WTC11 (cell line): ENCODE measurements at regions not wholly inside any gene's neighbourhood (a gene's known extent, or its start where the extent isn't known, plus 50 kb on each side); places are given as distances from the start of the nearest gene placed in this dataset.

Experiments used
- ATAC-seq: fragments of 200-7000 bp; cut with Tn5 transposase; 2 replicates; pipeline ENCODE4 v1.10.0; 2021; ENCODE audit warnings: mild to moderate bottlenecking, moderate library complexity
- CTCF ChIA-PET: fragments of 300-600 bp; sonication (Branson Sonifier 250); formaldehyde crosslinking; loops from one replicate; lab custom pipeline; 2021; ENCODE audit warnings: antibody characterized with exemption; lab: Charles Lee
- POLR2A ChIA-PET: fragments of 350-600 bp; sonication (Branson Sonifier 250); formaldehyde crosslinking; loops from one replicate; lab custom pipeline; 2021; ENCODE audit warnings: antibody characterized with exemption; lab: Charles Lee
- DNase-seq: peaks from one replicate; pipeline ENCODE4 v3.0.0; 2021; ENCODE audit warnings: low spot score
- H3K27ac Mint-ChIP-seq: 2 replicates; pipeline ENCODE4 v1.8.0; 2021; ENCODE audit warnings: mixed read lengths
- H3K27me3 Mint-ChIP-seq: 2 replicates; pipeline ENCODE4 v1.8.0; 2021; ENCODE audit warnings: low read depth, mild to moderate bottlenecking, moderate library complexity, mixed read lengths
- H3K36me3 Mint-ChIP-seq: 2 replicates; pipeline ENCODE4 v1.8.0; 2021; ENCODE audit warnings: mixed read lengths
- H3K4me1 Mint-ChIP-seq: 2 replicates; pipeline ENCODE4 v1.8.0; 2022; ENCODE audit warnings: mixed read lengths
- H3K4me3 Mint-ChIP-seq: 2 replicates; pipeline ENCODE4 v1.8.0; 2021; ENCODE audit warnings: mild to moderate bottlenecking, moderate library complexity, mixed read lengths
- H3K9me3 Mint-ChIP-seq: 2 replicates; pipeline ENCODE4 v1.8.0; 2021; ENCODE audit warnings: mixed read lengths
- AR ChIP-seq: fragments of 250-450 bp; sonication (Bioruptor Pico); IDR thresholded peaks from 2 replicates; pipeline ENCODE4 v1.9.0; 2021; ENCODE audit warnings: mild to moderate bottlenecking
- CDX4 ChIP-seq: fragments of 250-450 bp; sonication (Bioruptor Pico); IDR thresholded peaks from 2 replicates; pipeline ENCODE4 v1.9.0; 2021; ENCODE audit warnings: moderate library complexity, mild to moderate bottlenecking, inconsistent platforms, borderline replicate concordance
- E2F5 ChIP-seq: sonication (generic); formaldehyde crosslinking; IDR thresholded peaks from 2 replicates; pipeline ENCODE4 v1.8.1; 2022; ENCODE audit warnings: mild to moderate bottlenecking, moderate library complexity, missing genetic modification reagents
- FOXP1 ChIP-seq: sonication (generic); formaldehyde crosslinking; IDR thresholded peaks from 2 replicates; pipeline ENCODE4 v1.8.0; 2022; ENCODE audit warnings: missing genetic modification reagents, mild to moderate bottlenecking, moderate library complexity, borderline replicate concordance
- KAT7 ChIP-seq: sonication (generic); formaldehyde crosslinking; IDR thresholded peaks from 2 replicates; pipeline ENCODE4 v1.8.1; 2023; ENCODE audit warnings: missing genetic modification reagents, mild to moderate bottlenecking, borderline replicate concordance
- NR2C2 ChIP-seq: sonication (generic); formaldehyde crosslinking; IDR thresholded peaks from 2 replicates; pipeline ENCODE4 v1.8.0; 2022; ENCODE audit warnings: mild to moderate bottlenecking, missing genetic modification reagents
- OVOL2 ChIP-seq: fragments of 250-450 bp; sonication (Bioruptor Pico); IDR thresholded peaks from 2 replicates; pipeline ENCODE4 v1.9.0; 2021; ENCODE audit warnings: mild to moderate bottlenecking, borderline replicate concordance
- PREB ChIP-seq: sonication (generic); formaldehyde crosslinking; IDR thresholded peaks from 2 replicates; pipeline ENCODE4 v1.8.1; 2022; ENCODE audit warnings: mild to moderate bottlenecking, missing genetic modification reagents, moderate library complexity, borderline replicate concordance
- ZNF423 ChIP-seq: fragments of 250-450 bp; sonication (Bioruptor Pico); IDR thresholded peaks from 2 replicates; pipeline ENCODE4 v2.1.2; 2022; ENCODE audit warnings: mild to moderate bottlenecking, moderate library complexity
- ZNF671 ChIP-seq: fragments of 250-450 bp; sonication (Bioruptor Pico); IDR thresholded peaks from 2 replicates; pipeline ENCODE4 v1.8.0; 2021; ENCODE audit warnings: mild to moderate bottlenecking
- TF ChIP-seq, protein P1 (sequence below): sonication (generic); formaldehyde crosslinking; IDR thresholded peaks from 2 replicates; pipeline ENCODE4 v1.8.0; 2023; ENCODE audit warnings: missing genetic modification reagents, mild to moderate bottlenecking, borderline replicate concordance
- TF ChIP-seq, protein P2 (sequence below): sonication (generic); formaldehyde crosslinking; IDR thresholded peaks from 2 replicates; pipeline ENCODE4 v1.8.1; 2023; ENCODE audit warnings: mild to moderate bottlenecking, missing genetic modification reagents, moderate library complexity
- TF ChIP-seq, protein P3 (sequence below): sonication (generic); formaldehyde crosslinking; IDR thresholded peaks from 2 replicates; pipeline ENCODE4 v1.8.0; 2022; ENCODE audit warnings: mild to moderate bottlenecking, missing genetic modification reagents
- TF ChIP-seq, protein P4 (sequence below): sonication (generic); formaldehyde crosslinking; IDR thresholded peaks from 2 replicates; pipeline ENCODE4 v1.8.1; 2023; ENCODE audit warnings: mild to moderate bottlenecking, missing genetic modification reagents
- TF ChIP-seq, protein P5 (sequence below): sonication (generic); formaldehyde crosslinking; IDR thresholded peaks from 2 replicates; pipeline ENCODE4 v1.8.0; 2023; ENCODE audit warnings: missing genetic modification reagents

DNA sequence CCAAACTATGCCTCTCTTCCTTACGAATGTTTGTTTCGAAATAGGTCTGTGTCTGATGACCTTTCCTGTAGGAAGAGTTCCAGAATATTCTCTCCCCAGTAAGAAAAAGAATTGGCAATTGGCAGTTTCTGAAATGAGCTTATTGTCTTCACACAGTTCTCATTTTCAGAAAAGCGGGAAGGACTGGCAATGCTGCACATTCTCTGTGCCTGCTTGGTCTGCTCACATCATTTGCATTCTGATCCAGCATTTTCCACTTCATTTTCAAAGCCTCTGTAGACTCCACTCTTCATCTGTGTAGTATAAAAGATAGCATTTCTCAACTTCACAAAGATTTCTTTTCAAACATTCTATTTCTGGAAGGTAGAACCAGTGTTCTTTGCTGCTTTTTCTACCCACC is 120.6 kb upstream of the CCDC112 start:
- POLR2A ChIA-PET: no interaction called here
- no peak overlapping the region for H3K4me3 Mint-ChIP-seq
- no peaks in the 10 kb centered on the region for H3K9me3 Mint-ChIP-seq
- no peak overlapping the region for H3K27ac Mint-ChIP-seq
- DNase-seq (no peak), ATAC-seq (no peak)
- no peaks in the 10 kb centered on the region for H3K27me3 Mint-ChIP-seq
- H3K36me3 Mint-ChIP-seq: no peaks in the 10 kb centered on the region
- TF ChIP-seq KAT7 (CRISPR knock-in tag) (no peak), NR2C2 (CRISPR knock-in tag) (no peak), ZNF671 (CRISPR knock-in tag) (no peak), FOXP1 (CRISPR knock-in tag) (no peak), AR (CRISPR knock-in tag) (no peak), CDX4 (no peak), OVOL2 (CRISPR knock-in tag) (no peak)
- TF ChIP-seq, protein P1, sequence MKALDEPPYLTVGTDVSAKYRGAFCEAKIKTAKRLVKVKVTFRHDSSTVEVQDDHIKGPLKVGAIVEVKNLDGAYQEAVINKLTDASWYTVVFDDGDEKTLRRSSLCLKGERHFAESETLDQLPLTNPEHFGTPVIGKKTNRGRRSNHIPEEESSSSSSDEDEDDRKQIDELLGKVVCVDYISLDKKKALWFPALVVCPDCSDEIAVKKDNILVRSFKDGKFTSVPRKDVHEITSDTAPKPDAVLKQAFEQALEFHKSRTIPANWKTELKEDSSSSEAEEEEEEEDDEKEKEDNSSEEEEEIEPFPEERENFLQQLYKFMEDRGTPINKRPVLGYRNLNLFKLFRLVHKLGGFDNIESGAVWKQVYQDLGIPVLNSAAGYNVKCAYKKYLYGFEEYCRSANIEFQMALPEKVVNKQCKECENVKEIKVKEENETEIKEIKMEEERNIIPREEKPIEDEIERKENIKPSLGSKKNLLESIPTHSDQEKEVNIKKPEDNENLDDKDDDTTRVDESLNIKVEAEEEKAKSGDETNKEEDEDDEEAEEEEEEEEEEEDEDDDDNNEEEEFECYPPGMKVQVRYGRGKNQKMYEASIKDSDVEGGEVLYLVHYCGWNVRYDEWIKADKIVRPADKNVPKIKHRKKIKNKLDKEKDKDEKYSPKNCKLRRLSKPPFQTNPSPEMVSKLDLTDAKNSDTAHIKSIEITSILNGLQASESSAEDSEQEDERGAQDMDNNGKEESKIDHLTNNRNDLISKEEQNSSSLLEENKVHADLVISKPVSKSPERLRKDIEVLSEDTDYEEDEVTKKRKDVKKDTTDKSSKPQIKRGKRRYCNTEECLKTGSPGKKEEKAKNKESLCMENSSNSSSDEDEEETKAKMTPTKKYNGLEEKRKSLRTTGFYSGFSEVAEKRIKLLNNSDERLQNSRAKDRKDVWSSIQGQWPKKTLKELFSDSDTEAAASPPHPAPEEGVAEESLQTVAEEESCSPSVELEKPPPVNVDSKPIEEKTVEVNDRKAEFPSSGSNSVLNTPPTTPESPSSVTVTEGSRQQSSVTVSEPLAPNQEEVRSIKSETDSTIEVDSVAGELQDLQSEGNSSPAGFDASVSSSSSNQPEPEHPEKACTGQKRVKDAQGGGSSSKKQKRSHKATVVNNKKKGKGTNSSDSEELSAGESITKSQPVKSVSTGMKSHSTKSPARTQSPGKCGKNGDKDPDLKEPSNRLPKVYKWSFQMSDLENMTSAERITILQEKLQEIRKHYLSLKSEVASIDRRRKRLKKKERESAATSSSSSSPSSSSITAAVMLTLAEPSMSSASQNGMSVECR (CRISPR knock-in tag): no peak
- TF ChIP-seq, protein P2, sequence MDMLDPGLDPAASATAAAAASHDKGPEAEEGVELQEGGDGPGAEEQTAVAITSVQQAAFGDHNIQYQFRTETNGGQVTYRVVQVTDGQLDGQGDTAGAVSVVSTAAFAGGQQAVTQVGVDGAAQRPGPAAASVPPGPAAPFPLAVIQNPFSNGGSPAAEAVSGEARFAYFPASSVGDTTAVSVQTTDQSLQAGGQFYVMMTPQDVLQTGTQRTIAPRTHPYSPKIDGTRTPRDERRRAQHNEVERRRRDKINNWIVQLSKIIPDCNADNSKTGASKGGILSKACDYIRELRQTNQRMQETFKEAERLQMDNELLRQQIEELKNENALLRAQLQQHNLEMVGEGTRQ (CRISPR knock-in tag): no peak
- TF ChIP-seq, protein P3, sequence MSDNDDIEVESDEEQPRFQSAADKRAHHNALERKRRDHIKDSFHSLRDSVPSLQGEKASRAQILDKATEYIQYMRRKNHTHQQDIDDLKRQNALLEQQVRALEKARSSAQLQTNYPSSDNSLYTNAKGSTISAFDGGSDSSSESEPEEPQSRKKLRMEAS (CRISPR knock-in tag): no peak
- TF ChIP-seq, protein P4, sequence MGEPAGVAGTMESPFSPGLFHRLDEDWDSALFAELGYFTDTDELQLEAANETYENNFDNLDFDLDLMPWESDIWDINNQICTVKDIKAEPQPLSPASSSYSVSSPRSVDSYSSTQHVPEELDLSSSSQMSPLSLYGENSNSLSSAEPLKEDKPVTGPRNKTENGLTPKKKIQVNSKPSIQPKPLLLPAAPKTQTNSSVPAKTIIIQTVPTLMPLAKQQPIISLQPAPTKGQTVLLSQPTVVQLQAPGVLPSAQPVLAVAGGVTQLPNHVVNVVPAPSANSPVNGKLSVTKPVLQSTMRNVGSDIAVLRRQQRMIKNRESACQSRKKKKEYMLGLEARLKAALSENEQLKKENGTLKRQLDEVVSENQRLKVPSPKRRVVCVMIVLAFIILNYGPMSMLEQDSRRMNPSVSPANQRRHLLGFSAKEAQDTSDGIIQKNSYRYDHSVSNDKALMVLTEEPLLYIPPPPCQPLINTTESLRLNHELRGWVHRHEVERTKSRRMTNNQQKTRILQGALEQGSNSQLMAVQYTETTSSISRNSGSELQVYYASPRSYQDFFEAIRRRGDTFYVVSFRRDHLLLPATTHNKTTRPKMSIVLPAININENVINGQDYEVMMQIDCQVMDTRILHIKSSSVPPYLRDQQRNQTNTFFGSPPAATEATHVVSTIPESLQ (CRISPR knock-in tag): no peak
- TF ChIP-seq, all 79 proteins: peak for 0
- H3K4me1 Mint-ChIP-seq: 0 out of 2 replicates have a peak, but pooled peaks cover 3% of the 10 kb centered on the region
- CTCF ChIA-PET: no interaction called here

DNA sequence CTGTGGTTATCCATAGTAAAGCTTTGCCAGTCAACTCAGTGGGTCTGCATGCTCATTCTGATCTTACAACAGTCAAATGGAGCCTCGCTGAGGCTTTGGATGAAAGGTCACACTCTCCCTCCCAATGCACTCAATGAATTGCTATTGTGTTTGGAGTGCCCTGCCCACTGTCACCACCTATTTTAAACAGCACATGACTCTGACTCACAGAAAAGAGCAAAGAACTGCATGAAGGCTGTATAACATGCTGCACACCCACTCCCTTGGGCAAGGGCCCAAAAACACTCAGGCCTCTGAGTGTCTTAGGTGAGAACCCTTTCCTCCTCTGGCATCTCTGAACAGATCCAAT is 118.7 kb upstream of the CCDC112 start:
- Mint-ChIP-seq H3K4me3 (no peak overlapping the region), H3K4me1 (0 out of 2 replicates have a peak, but pooled peaks cover 3% of the 10 kb centered on the region), H3K9me3 (no peaks in the 10 kb centered on the region), H3K27me3 (no peaks in the 10 kb centered on the region), H3K36me3 (no peaks in the 10 kb centered on the region), H3K27ac (no peak overlapping the region)
- ChIA-PET POLR2A (no interaction called here), CTCF (no interaction called here)
- ATAC-seq: no peak
- no peak for DNase-seq
- TF ChIP-seq ZNF423 (CRISPR knock-in tag) (no peak), E2F5 (CRISPR knock-in tag) (no peak), PREB (CRISPR knock-in tag) (no peak)
- TF ChIP-seq, protein P4 (CRISPR knock-in tag): no peak
- TF ChIP-seq, protein P5, sequence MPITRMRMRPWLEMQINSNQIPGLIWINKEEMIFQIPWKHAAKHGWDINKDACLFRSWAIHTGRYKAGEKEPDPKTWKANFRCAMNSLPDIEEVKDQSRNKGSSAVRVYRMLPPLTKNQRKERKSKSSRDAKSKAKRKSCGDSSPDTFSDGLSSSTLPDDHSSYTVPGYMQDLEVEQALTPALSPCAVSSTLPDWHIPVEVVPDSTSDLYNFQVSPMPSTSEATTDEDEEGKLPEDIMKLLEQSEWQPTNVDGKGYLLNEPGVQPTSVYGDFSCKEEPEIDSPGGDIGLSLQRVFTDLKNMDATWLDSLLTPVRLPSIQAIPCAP (CRISPR knock-in tag): no peak
